ENCODE measurements at regions not wholly inside any gene's neighbourhood (a gene's known extent, or its start where the extent isn't known, plus 50 kb on each side); places are given as distances from the start of the nearest gene placed in this dataset.

- TF ChIP-seq CTCF (conservative IDR thresholded peaks at IDR 0.05) (no peak), ZFX (IDR thresholded peaks at IDR 0.05) (no peak)
These were observed 1145.3 kb downstream of the EFNA5 start for GRCh38 chr5:106525438-106525837.
